ENCODE measurements at regions not wholly inside any gene's neighbourhood (a gene's known extent, or its start where the extent isn't known, plus 50 kb on each side); places are given as distances from the start of the nearest gene placed in this dataset.

- Mint-ChIP-seq H3K27me3 (no peaks in the 10 kb centered on the region), H3K4me3 (no peak overlapping the region), H3K4me1 (no peaks in the 10 kb centered on the region), H3K36me3 (no peaks in the 10 kb centered on the region), H3K27ac (no peak overlapping the region), H3K9me3 (peaks cover 2 to 3% (median 2%) of the 10 kb centered on the region in 3 donors)
These were observed 1035.3 kb upstream of the GBE1 start for GRCh38 chr3:82796765-82797164.

GRCh38 chr3:82791241-82791640, 1029.8 kb upstream of the GBE1 start:
- Mint-ChIP-seq H3K36me3 (no peaks in the 10 kb centered on the region), H3K27ac (no peak overlapping the region), H3K27me3 (no peaks in the 10 kb centered on the region), H3K9me3 (peaks cover 0 to 3% (median 2%) of the 10 kb centered on the region in 3 donors), H3K4me1 (no peaks in the 10 kb centered on the region), H3K4me3 (no peak overlapping the region)

GRCh38 chr3:82790307-82791097, 1029.1 kb upstream of the GBE1 start:
- H3K4me3 Mint-ChIP-seq: no peak overlapping the region
- H3K36me3 Mint-ChIP-seq: no peaks in the 10 kb centered on the region
- H3K9me3 Mint-ChIP-seq: peaks cover 2 to 3% (median 3%) of the 10 kb centered on the region in 3 donors
- no peaks in the 10 kb centered on the region for H3K4me1 Mint-ChIP-seq
- no peaks in the 10 kb centered on the region for H3K27me3 Mint-ChIP-seq
- H3K27ac Mint-ChIP-seq: no peak overlapping the region

GRCh38 chr3:82783194-82783593, 1021.7 kb upstream of the GBE1 start:
- Mint-ChIP-seq H3K4me3 (no peak overlapping the region), H3K36me3 (no peaks in the 10 kb centered on the region), H3K9me3 (peaks cover 0 to 10% (median 5%) of the 10 kb centered on the region in 3 donors), H3K27ac (no peak overlapping the region), H3K4me1 (no peaks in the 10 kb centered on the region), H3K27me3 (no peaks in the 10 kb centered on the region)

- H3K36me3 Mint-ChIP-seq: peaks cover 2% of the 10 kb centered on the region
- H3K27me3 Mint-ChIP-seq: no peaks in the 10 kb centered on the region
- no peaks in the 10 kb centered on the region for H3K4me1 Mint-ChIP-seq
- H3K27ac Mint-ChIP-seq: no peak overlapping the region
- no peak overlapping the region for H3K4me3 Mint-ChIP-seq
- H3K9me3 Mint-ChIP-seq: peaks cover 2 to 17% (median 10%) of the 10 kb centered on the region in 3 donors
These were observed 1011.8 kb upstream of the GBE1 start for GRCh38 chr3:82773207-82773606.

- Mint-ChIP-seq H3K36me3 (peaks cover 2% of the 10 kb centered on the region), H3K27ac (no peak overlapping the region), H3K27me3 (no peaks in the 10 kb centered on the region), H3K9me3 (peaks cover 0 to 2% (median 0%) of the 10 kb centered on the region in 3 donors), H3K4me3 (no peak overlapping the region), H3K4me1 (no peaks in the 10 kb centered on the region)
These were observed 1003.1 kb upstream of the GBE1 start for GRCh38 chr3:82764521-82764920.

- Mint-ChIP-seq H3K4me3 (no peak overlapping the region), H3K4me1 (no peaks in the 10 kb centered on the region), H3K27ac (no peak overlapping the region), H3K9me3 (peaks cover 0 to 4% (median 0%) of the 10 kb centered on the region in 3 donors), H3K36me3 (peaks cover 2% of the 10 kb centered on the region), H3K27me3 (no peaks in the 10 kb centered on the region)
These were observed 1000.4 kb upstream of the GBE1 start for GRCh38 chr3:82761858-82762257.

GRCh38 chr3:82745544-82745943, 984.1 kb upstream of the GBE1 start:
- Mint-ChIP-seq H3K4me1 (peaks cover 0 to 1% (median 0%) of the 10 kb centered on the region in 3 donors), H3K27ac (no peak overlapping the region), H3K4me3 (no peak overlapping the region), H3K27me3 (no peaks in the 10 kb centered on the region), H3K36me3 (no peaks in the 10 kb centered on the region), H3K9me3 (peaks cover 1 to 8% (median 3%) of the 10 kb centered on the region in 3 donors)

- no peaks in the 10 kb centered on the region for H3K27me3 Mint-ChIP-seq
- H3K27ac Mint-ChIP-seq: no peak overlapping the region
- peaks cover 0 to 8% (median 6%) of the 10 kb centered on the region in 3 donors for H3K9me3 Mint-ChIP-seq
- peaks cover 0 to 1% (median 0%) of the 10 kb centered on the region in 3 donors for H3K4me1 Mint-ChIP-seq
- H3K36me3 Mint-ChIP-seq: no peaks in the 10 kb centered on the region
- no peak overlapping the region for H3K4me3 Mint-ChIP-seq
These were observed 981.8 kb upstream of the GBE1 start for GRCh38 chr3:82743196-82743595.

GRCh38 chr3:82741346-82741745, 979.9 kb upstream of the GBE1 start:
- Mint-ChIP-seq H3K4me1 (no peaks in the 10 kb centered on the region), H3K9me3 (peaks cover 3 to 5% (median 4%) of the 10 kb centered on the region in 3 donors), H3K27me3 (no peaks in the 10 kb centered on the region), H3K27ac (no peak overlapping the region), H3K4me3 (no peak overlapping the region), H3K36me3 (no peaks in the 10 kb centered on the region)

GRCh38 chr3:82739390-82739789, 977.9 kb upstream of the GBE1 start:
- Mint-ChIP-seq H3K27me3 (no peaks in the 10 kb centered on the region), H3K4me1 (no peaks in the 10 kb centered on the region), H3K4me3 (no peak overlapping the region), H3K36me3 (no peaks in the 10 kb centered on the region), H3K9me3 (peaks cover 3 to 4% (median 3%) of the 10 kb centered on the region in 3 donors), H3K27ac (no peak overlapping the region)

GRCh38 chr3:82736696-82737277, 975.3 kb upstream of the GBE1 start:
- Mint-ChIP-seq H3K4me3 (no peak overlapping the region), H3K27me3 (no peaks in the 10 kb centered on the region), H3K4me1 (no peaks in the 10 kb centered on the region), H3K36me3 (no peaks in the 10 kb centered on the region), H3K27ac (no peak overlapping the region), H3K9me3 (peaks cover 3 to 4% (median 3%) of the 10 kb centered on the region in 3 donors)

- H3K36me3 Mint-ChIP-seq: no peaks in the 10 kb centered on the region
- peaks cover 6 to 13% (median 8%) of the 10 kb centered on the region in 3 donors for H3K9me3 Mint-ChIP-seq
- H3K27ac Mint-ChIP-seq: no peak overlapping the region
- H3K4me3 Mint-ChIP-seq: no peak overlapping the region
- H3K27me3 Mint-ChIP-seq: no peaks in the 10 kb centered on the region
- H3K4me1 Mint-ChIP-seq: no peaks in the 10 kb centered on the region
These were observed 953.8 kb upstream of the GBE1 start for GRCh38 chr3:82715091-82715856.

- H3K4me3 Mint-ChIP-seq: no peak overlapping the region
- H3K36me3 Mint-ChIP-seq: no peaks in the 10 kb centered on the region
- no peaks in the 10 kb centered on the region for H3K27me3 Mint-ChIP-seq
- H3K27ac Mint-ChIP-seq: no peak overlapping the region
- peaks cover 0 to 6% (median 5%) of the 10 kb centered on the region in 3 donors for H3K9me3 Mint-ChIP-seq
- H3K4me1 Mint-ChIP-seq: peaks cover 0 to 2% (median 0%) of the 10 kb centered on the region in 3 donors
These were observed 945.6 kb upstream of the GBE1 start for GRCh38 chr3:82707035-82707434.

GRCh38 chr3:82685761-82686160, 924.3 kb upstream of the GBE1 start:
- Mint-ChIP-seq H3K9me3 (peaks cover 0 to 14% (median 0%) of the 10 kb centered on the region in 3 donors), H3K4me3 (no peak overlapping the region), H3K4me1 (no peaks in the 10 kb centered on the region), H3K27me3 (no peaks in the 10 kb centered on the region), H3K36me3 (no peaks in the 10 kb centered on the region), H3K27ac (no peak overlapping the region)
